Panc1 (cell line): ENCODE measurements at regions not wholly inside any gene's neighbourhood (a gene's known extent, or its start where the extent isn't known, plus 50 kb on each side); places are given as distances from the start of the nearest gene placed in this dataset.

ENCODE experiments used
- ATAC-seq: fragments of 200-7000 bp; cut with Tn5 transposase; 2 replicates; pipeline ENCODE4 v1.9.1; 2020; ENCODE audit warnings: mild to moderate bottlenecking, moderate library complexity
- BruUV-seq: library from RNA; stranded (reverse); fragments of 400-500 nt; replicated peaks from 2 replicates; lab custom pipeline; 2021; lab: Mats Ljungman, UMichigan
- CTCF ChIA-PET: fragments of 300-600 bp; sonication (Branson Sonifier 250); formaldehyde crosslinking; loops from one replicate; lab custom pipeline; 2022; ENCODE audit warnings: antibody characterized with exemption; lab: Charles Lee
- POLR2A ChIA-PET: fragments of 300-600 bp; sonication (Branson Sonifier 250); formaldehyde crosslinking; loops from one replicate; lab custom pipeline; 2022; ENCODE audit warnings: antibody characterized with exemption; lab: Charles Lee
- DNase-seq: peaks from one replicate; pipeline ENCODE4 v3.0.0-alpha.2; 2010; ENCODE audit warnings: low read depth, low spot score
- H3K27ac ChIP-seq: 2 replicates; pipeline ENCODE4 v1.5.1; 2011; ENCODE audit warnings: mild to moderate bottlenecking, low read length, inconsistent platforms
- H3K27me3 ChIP-seq: fragments of 200-500 bp; sonication (Bioruptor generic); 2 replicates; pipeline ENCODE4 v1.6.0; 2014; ENCODE audit warnings: low read length, inconsistent platforms; ENCODE audit not compliant: control insufficient read depth, insufficient read depth
- H3K36me3 ChIP-seq: fragments of 200-500 bp; sonication (Bioruptor generic); 2 replicates; pipeline ENCODE4 v1.5.1; 2014; ENCODE audit warnings: inconsistent platforms, mild to moderate bottlenecking, low read length, moderate library complexity; ENCODE audit not compliant: control insufficient read depth, insufficient read depth
- H3K4me1 ChIP-seq: 2 replicates; pipeline ENCODE4 v1.5.1; 2011; ENCODE audit warnings: inconsistent platforms, mild to moderate bottlenecking, low read length, moderate library complexity; ENCODE audit not compliant: control insufficient read depth, insufficient read depth
- H3K4me3 ChIP-seq, 2 experiments: 2 replicates each; pipeline ENCODE4 v1.5.1; 2011 to 2012; ENCODE audit warnings: low read depth in 2 of 2, low read length in 2 of 2, mild to moderate bottlenecking in 2 of 2, inconsistent platforms in 1 of 2, moderate library complexity in 1 of 2
- H3K9me3 ChIP-seq: fragments of 200-500 bp; sonication (Bioruptor generic); 2 replicates; pipeline ENCODE4 v1.5.1; 2014; ENCODE audit warnings: low read depth, mild to moderate bottlenecking, inconsistent platforms, low read length, moderate library complexity; ENCODE audit not compliant: control insufficient read depth, insufficient read depth
- CTCF ChIP-seq: fragments of 450-650 bp; IDR thresholded peaks from 2 replicates; pipeline ENCODE4 v1.5.1; 2017; ENCODE audit warnings: mild to moderate bottlenecking
- POLR2AphosphoS5 ChIP-seq: IDR thresholded peaks from 2 replicates; pipeline ENCODE4 v1.6.1; 2012; ENCODE audit warnings: mild to moderate bottlenecking, low read depth, low read length, moderate library complexity
- REST ChIP-seq, 2 experiments: IDR thresholded peaks; 2 replicates each; pipeline ENCODE4 v1.6.1; 2011 to 2012; ENCODE audit warnings: low read depth in 2 of 2, control low read depth in 1 of 2, low read length in 1 of 2, mild to moderate bottlenecking in 1 of 2, moderate library complexity in 1 of 2; ENCODE audit not compliant: insufficient read depth in 1 of 2
- SIN3A ChIP-seq: IDR thresholded peaks from 2 replicates; pipeline ENCODE4 v1.6.1; 2012; ENCODE audit warnings: low read depth, mild to moderate bottlenecking, low read length, moderate library complexity, borderline replicate concordance; ENCODE audit not compliant: insufficient read depth
- TCF7L2 ChIP-seq: IDR thresholded peaks from 2 replicates; pipeline ENCODE4 v1.6.1; 2011; ENCODE audit warnings: mild to moderate bottlenecking, low read depth, low read length, inconsistent platforms
- in situ Hi-C: cut with HindIII; loops from 2 replicates; pipeline ENCODE4 v1.10.0; 2016; ENCODE audit warnings: low sequenced_read_pairs, low pct_unique_long_range_greater_than_20kb
- intact Hi-C: fragments of 100-400 bp; cut with micrococcal nuclease; formaldehyde crosslinking; loops from one replicate; pipeline ENCODE4 v1.10.0; 2022; ENCODE audit not compliant: unreplicated experiment

- Histone ChIP-seq H3K4me1 (no peaks in the 10 kb centered on the region), H3K36me3 (no peaks in the 10 kb centered on the region), H3K27ac (no peak overlapping the region), H3K27me3 (no peaks in the 10 kb centered on the region), H3K4me3 (no peak overlapping the region), H3K9me3 (no peaks in the 10 kb centered on the region)
- no peak for TF ChIP-seq TCF7L2
- DNase-seq (no peak), ATAC-seq (no peak)
- CTCF ChIA-PET = no interaction called here
- no TSS peak for BruUV-seq
- POLR2A ChIA-PET = no interaction called here
- intact Hi-C loops = no loop called here
- in situ Hi-C loops = no loop called here
These were observed 189.2 kb downstream of the RSL24D1 start for GRCh38 chr15:55007561-55007960.

- no peaks in the 10 kb centered on the region for H3K36me3 ChIP-seq
- intact Hi-C loops (no loop called here), in situ Hi-C loops (no loop called here)
- DNase-seq (no peak), ATAC-seq (no peak)
- H3K27me3 ChIP-seq = no peaks in the 10 kb centered on the region
- no peaks in the 10 kb centered on the region for H3K4me1 ChIP-seq
- CTCF ChIA-PET = no interaction called here
- POLR2A ChIA-PET = interaction anchor here (0.6 kb wide), 1 partner anchor 348 kb away, joined by 4 read pairs; no protein-coding TSS in a partner anchor
- H3K4me3 ChIP-seq = no peak overlapping the region
- H3K27ac ChIP-seq = no peak overlapping the region
- no peaks in the 10 kb centered on the region for H3K9me3 ChIP-seq
- TF ChIP-seq REST (IDR thresholded peaks at IDR 0.05; ENCODE audit: insufficient read depth in 1 of 2, low read depth in 2 of 2, low read length in 1 of 2) (no peak), POLR2AphosphoS5 (no peak), TCF7L2 (no peak), SIN3A (no peak), CTCF (no peak)
- no TSS peak for BruUV-seq
These were observed 191.1 kb downstream of the RSL24D1 start for GRCh38 chr15:55005679-55006078.

GRCh38 chr15:55003965-55004873 is 192.5 kb downstream of the RSL24D1 start:
- CTCF ChIA-PET = no interaction called here
- POLR2A ChIA-PET = no interaction called here
- no peak for DNase-seq
- ATAC-seq = no peak
- Histone ChIP-seq H3K4me1 (no peaks in the 10 kb centered on the region), H3K36me3 (no peaks in the 10 kb centered on the region), H3K4me3 (no peak overlapping the region), H3K27me3 (no peaks in the 10 kb centered on the region), H3K27ac (no peak overlapping the region), H3K9me3 (no peaks in the 10 kb centered on the region)
- TF ChIP-seq SIN3A (no peak), POLR2AphosphoS5 (no peak), CTCF (no peak), TCF7L2 (no peak), REST (IDR thresholded peaks at IDR 0.05; ENCODE audit: insufficient read depth in 1 of 2, low read depth in 2 of 2, low read length in 1 of 2) (no peak)
- in situ Hi-C loops = no loop called here
- BruUV-seq = no TSS peak
- intact Hi-C loops = no loop called here
